ENCODE measurements at regions not wholly inside any gene's neighbourhood (a gene's known extent, or its start where the extent isn't known, plus 50 kb on each side); places are given as distances from the start of the nearest gene placed in this dataset.

DNA sequence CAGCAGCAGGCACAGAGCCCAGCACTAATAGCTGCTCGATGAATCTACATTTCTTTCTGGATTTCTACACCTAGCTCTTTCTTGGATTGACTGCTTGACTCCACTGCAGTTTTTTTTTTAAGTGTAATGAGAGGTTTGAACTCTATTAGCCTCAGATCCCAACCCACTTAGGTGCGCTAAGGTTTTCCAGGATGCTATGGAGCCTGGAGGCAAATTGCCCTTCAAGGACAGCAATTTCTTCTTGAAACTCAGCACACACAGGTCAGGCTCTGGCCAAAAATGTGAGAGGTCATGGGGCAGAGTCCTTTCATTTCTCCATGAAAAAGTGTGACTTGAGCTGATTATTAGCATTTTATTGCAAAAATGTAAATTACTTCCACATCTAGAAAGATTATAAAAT lies 52.3 kb upstream of the TIAM2 start:
- Histone ChIP-seq H3K27ac (no peak overlapping the region), H3K27me3 (replicated peaks) (no peaks in the 10 kb centered on the region), H3K4me3 (ENCODE audit: low read depth, low read length) (no peak overlapping the region), H3K36me3 (replicated peaks) (no peaks in the 10 kb centered on the region)
- TF ChIP-seq, protein P1, sequence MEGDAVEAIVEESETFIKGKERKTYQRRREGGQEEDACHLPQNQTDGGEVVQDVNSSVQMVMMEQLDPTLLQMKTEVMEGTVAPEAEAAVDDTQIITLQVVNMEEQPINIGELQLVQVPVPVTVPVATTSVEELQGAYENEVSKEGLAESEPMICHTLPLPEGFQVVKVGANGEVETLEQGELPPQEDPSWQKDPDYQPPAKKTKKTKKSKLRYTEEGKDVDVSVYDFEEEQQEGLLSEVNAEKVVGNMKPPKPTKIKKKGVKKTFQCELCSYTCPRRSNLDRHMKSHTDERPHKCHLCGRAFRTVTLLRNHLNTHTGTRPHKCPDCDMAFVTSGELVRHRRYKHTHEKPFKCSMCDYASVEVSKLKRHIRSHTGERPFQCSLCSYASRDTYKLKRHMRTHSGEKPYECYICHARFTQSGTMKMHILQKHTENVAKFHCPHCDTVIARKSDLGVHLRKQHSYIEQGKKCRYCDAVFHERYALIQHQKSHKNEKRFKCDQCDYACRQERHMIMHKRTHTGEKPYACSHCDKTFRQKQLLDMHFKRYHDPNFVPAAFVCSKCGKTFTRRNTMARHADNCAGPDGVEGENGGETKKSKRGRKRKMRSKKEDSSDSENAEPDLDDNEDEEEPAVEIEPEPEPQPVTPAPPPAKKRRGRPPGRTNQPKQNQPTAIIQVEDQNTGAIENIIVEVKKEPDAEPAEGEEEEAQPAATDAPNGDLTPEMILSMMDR (IDR thresholded peaks at IDR 0.05; ENCODE audit: low read depth, low read length, missing control alignments) = no peak
- in situ Hi-C loops (cut with HindIII; ENCODE audit: low pct_ligation_motif_present, low sequenced_read_pairs) = loop anchor here (25.0 kb wide), 1 partner anchor 320 kb away; the partner anchor contains the start of gene CLDN20
- DNase-seq = no peak

DNA sequence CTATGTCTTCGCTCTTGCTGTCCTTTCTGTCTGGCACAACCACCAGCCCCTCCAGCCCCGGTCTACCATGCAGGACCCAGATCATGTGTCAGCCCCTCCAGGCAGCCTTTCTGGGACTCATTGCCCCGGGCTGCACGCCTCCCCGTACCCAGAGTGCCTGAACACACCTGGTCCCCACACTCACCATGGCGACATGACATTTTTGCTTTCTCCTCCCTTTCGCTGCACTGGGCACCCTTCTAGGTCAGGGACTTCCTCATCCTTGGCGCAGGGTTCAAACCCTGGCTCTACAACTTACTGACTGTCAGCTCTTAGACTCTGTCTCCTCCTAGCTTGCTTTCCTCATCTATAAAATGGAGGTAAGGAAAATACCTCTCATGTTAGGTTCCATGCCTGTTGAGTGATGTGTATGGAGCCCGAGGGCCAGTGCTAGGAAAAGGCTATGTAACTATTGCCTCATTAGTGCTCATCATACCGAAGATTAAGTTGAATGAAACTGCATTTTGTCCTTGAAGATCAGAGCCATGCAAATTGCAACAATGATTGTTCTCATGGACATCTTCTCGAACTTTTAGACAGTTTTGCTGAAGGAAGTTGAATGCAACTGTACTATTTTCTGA lies 49.7 kb upstream of the TIAM2 start:
- H3K27ac ChIP-seq = no peak overlapping the region
- H3K27me3 ChIP-seq (replicated peaks) = no peaks in the 10 kb centered on the region
- H3K4me3 ChIP-seq (ENCODE audit: low read depth, low read length) = no peak overlapping the region
- H3K36me3 ChIP-seq (replicated peaks) = no peaks in the 10 kb centered on the region
- TF ChIP-seq, protein P1 (IDR thresholded peaks at IDR 0.05; ENCODE audit: low read depth, low read length, missing control alignments) = no peak
- no peak for DNase-seq
- in situ Hi-C loops (cut with HindIII; ENCODE audit: low pct_ligation_motif_present, low sequenced_read_pairs) = loop anchor here (25.0 kb wide), 1 partner anchor 317 kb away; the partner anchor contains the start of gene CLDN20
